ENCODE measurements at regions not wholly inside any gene's neighbourhood (a gene's known extent, or its start where the extent isn't known, plus 50 kb on each side); places are given as distances from the start of the nearest gene placed in this dataset.

DNA sequence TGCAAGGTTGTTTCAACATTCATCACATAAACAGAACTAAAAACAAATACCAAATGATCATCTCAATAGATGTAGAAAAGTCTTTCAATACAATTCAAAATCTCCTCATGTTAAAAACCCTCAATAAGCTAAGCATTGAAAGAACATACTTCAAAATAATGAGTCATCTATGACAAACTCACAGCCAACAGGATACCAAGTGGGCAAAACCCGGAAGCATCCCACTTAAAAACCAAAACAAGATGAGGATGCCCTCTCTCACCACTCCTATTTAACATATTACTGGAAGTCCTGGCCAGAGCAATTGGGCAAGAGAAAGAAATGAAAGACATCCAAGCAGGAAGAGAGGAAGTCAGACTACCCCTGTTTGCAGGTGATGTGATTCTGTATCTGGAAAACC lies 992.2 kb upstream of the PIK3C3 start:
- Histone ChIP-seq H3K27me3 (ENCODE audit: control insufficient read depth in 1 of 2, insufficient read depth in 2 of 2, low read length in 2 of 2) (no peaks in the 10 kb centered on the region), H3K9me3 (ENCODE audit: control insufficient read depth in 2 of 2, insufficient read depth in 1 of 2, low read depth in 1 of 2, low read length in 1 of 2) (no peaks in the 10 kb centered on the region), H3K36me3 (ENCODE audit: control insufficient read depth in 2 of 2, insufficient read depth in 2 of 2, low read length in 1 of 2) (no peaks in the 10 kb centered on the region), H3K4me1 (ENCODE audit: control insufficient read depth in 2 of 2, insufficient read depth in 2 of 2, low read length in 1 of 2) (no peaks in the 10 kb centered on the region), H3K4me3 (ENCODE audit: low read depth in 1 of 2, low read length in 2 of 2) (no peak overlapping the region), H3K27ac (ENCODE audit: low read depth in 2 of 2, low read length in 1 of 2) (no peak overlapping the region)
- 73 to 80% methylated on average over 1 of the region's 1 CpG for WGBS, 2 donors

- Histone ChIP-seq H3K27me3 (ENCODE audit: control insufficient read depth in 1 of 2, insufficient read depth in 2 of 2, low read length in 2 of 2) (no peaks in the 10 kb centered on the region), H3K4me3 (ENCODE audit: low read depth in 1 of 2, low read length in 2 of 2) (no peak overlapping the region), H3K9me3 (ENCODE audit: control insufficient read depth in 2 of 2, insufficient read depth in 1 of 2, low read depth in 1 of 2, low read length in 1 of 2) (peaks cover 0 to 2% of the 10 kb centered on the region in 2 donors), H3K4me1 (ENCODE audit: control insufficient read depth in 2 of 2, insufficient read depth in 2 of 2, low read length in 1 of 2) (no peaks in the 10 kb centered on the region), H3K27ac (ENCODE audit: low read depth in 2 of 2, low read length in 1 of 2) (no peak overlapping the region), H3K36me3 (ENCODE audit: control insufficient read depth in 2 of 2, insufficient read depth in 2 of 2, low read length in 1 of 2) (no peaks in the 10 kb centered on the region)
- WGBS, 2 donors = 58% methylated on average over 2 of the region's 2 CpGs
Observed at GRCh38 chr18:40957533-40958070, 997.4 kb upstream of the PIK3C3 start.

- H3K9me3 ChIP-seq (ENCODE audit: control insufficient read depth in 2 of 2, insufficient read depth in 1 of 2, low read depth in 1 of 2, low read length in 1 of 2) = peaks cover 0 to 2% of the 10 kb centered on the region in 2 donors
- H3K4me3 ChIP-seq (ENCODE audit: low read depth in 1 of 2, low read length in 2 of 2) = no peak overlapping the region
- no peaks in the 10 kb centered on the region for H3K36me3 ChIP-seq (ENCODE audit: control insufficient read depth in 2 of 2, insufficient read depth in 2 of 2, low read length in 1 of 2)
- H3K27ac ChIP-seq (ENCODE audit: low read depth in 2 of 2, low read length in 1 of 2) = no peak overlapping the region
- no peaks in the 10 kb centered on the region for H3K4me1 ChIP-seq (ENCODE audit: control insufficient read depth in 2 of 2, insufficient read depth in 2 of 2, low read length in 1 of 2)
- H3K27me3 ChIP-seq (ENCODE audit: control insufficient read depth in 1 of 2, insufficient read depth in 2 of 2, low read length in 2 of 2) = no peaks in the 10 kb centered on the region
- WGBS, 2 donors = 54 to 58% methylated on average over 1 of the region's 1 CpG
Observed at GRCh38 chr18:40956213-40956612, 998.8 kb upstream of the PIK3C3 start.

GRCh38 chr18:40955351-40955750 lies 999.7 kb upstream of the PIK3C3 start:
- H3K27me3 ChIP-seq (ENCODE audit: control insufficient read depth in 1 of 2, insufficient read depth in 2 of 2, low read length in 2 of 2) = no peaks in the 10 kb centered on the region
- 53 to 63% methylated on average over 2 of the region's 2 CpGs for WGBS, 2 donors
- no peaks in the 10 kb centered on the region for H3K36me3 ChIP-seq (ENCODE audit: control insufficient read depth in 2 of 2, insufficient read depth in 2 of 2, low read length in 1 of 2)
- H3K27ac ChIP-seq (ENCODE audit: low read depth in 2 of 2, low read length in 1 of 2) = no peak overlapping the region
- no peak overlapping the region for H3K4me3 ChIP-seq (ENCODE audit: low read depth in 1 of 2, low read length in 2 of 2)
- peaks cover 0 to 2% of the 10 kb centered on the region in 2 donors for H3K9me3 ChIP-seq (ENCODE audit: control insufficient read depth in 2 of 2, insufficient read depth in 1 of 2, low read depth in 1 of 2, low read length in 1 of 2)
- H3K4me1 ChIP-seq (ENCODE audit: control insufficient read depth in 2 of 2, insufficient read depth in 2 of 2, low read length in 1 of 2) = no peaks in the 10 kb centered on the region

- H3K36me3 ChIP-seq (ENCODE audit: control insufficient read depth in 2 of 2, insufficient read depth in 2 of 2, low read length in 1 of 2) = no peaks in the 10 kb centered on the region
- 73 to 84% methylated on average over 10 of the region's 10 CpGs for WGBS, 2 donors
- H3K27me3 ChIP-seq (ENCODE audit: control insufficient read depth in 1 of 2, insufficient read depth in 2 of 2, low read length in 2 of 2) = no peaks in the 10 kb centered on the region
- no peak overlapping the region for H3K27ac ChIP-seq (ENCODE audit: low read depth in 2 of 2, low read length in 1 of 2)
- no peaks in the 10 kb centered on the region for H3K4me1 ChIP-seq (ENCODE audit: control insufficient read depth in 2 of 2, insufficient read depth in 2 of 2, low read length in 1 of 2)
- no peak overlapping the region for H3K4me3 ChIP-seq (ENCODE audit: low read depth in 1 of 2, low read length in 2 of 2)
- peaks cover 0 to 2% of the 10 kb centered on the region in 2 donors for H3K9me3 ChIP-seq (ENCODE audit: control insufficient read depth in 2 of 2, insufficient read depth in 1 of 2, low read depth in 1 of 2, low read length in 1 of 2)
Observed at GRCh38 chr18:40949114-40949950, 1005.7 kb upstream of the PIK3C3 start.

DNA sequence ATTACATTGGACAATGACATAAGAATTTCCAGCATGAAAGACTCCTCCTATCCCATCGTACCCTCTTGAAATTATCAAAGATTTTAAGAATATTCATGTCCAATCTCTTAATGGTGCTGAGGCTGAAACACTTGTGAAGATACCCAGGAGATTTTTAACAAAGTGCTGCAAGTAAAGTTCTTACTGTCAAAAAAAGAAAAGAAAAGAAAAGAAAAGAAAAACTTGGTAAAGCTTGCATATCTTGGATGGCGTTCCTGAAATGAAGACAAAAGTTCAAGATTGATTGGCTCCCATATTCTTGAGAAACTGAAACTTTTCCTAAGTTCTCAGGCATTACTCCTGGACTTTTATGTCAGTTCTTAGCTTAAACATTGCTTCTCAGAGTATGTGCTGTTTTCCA lies 1010.5 kb upstream of the PIK3C3 start:
- 43 to 55% methylated on average over 2 of the region's 2 CpGs for WGBS, 2 donors
- no peaks in the 10 kb centered on the region for H3K9me3 ChIP-seq (ENCODE audit: control insufficient read depth in 2 of 2, insufficient read depth in 1 of 2, low read depth in 1 of 2, low read length in 1 of 2)
- H3K4me1 ChIP-seq (ENCODE audit: control insufficient read depth in 2 of 2, insufficient read depth in 2 of 2, low read length in 1 of 2) = no peaks in the 10 kb centered on the region
- H3K36me3 ChIP-seq (ENCODE audit: control insufficient read depth in 2 of 2, insufficient read depth in 2 of 2, low read length in 1 of 2) = no peaks in the 10 kb centered on the region
- no peak overlapping the region for H3K4me3 ChIP-seq (ENCODE audit: low read depth in 1 of 2, low read length in 2 of 2)
- no peak overlapping the region for H3K27ac ChIP-seq (ENCODE audit: low read depth in 2 of 2, low read length in 1 of 2)
- H3K27me3 ChIP-seq (ENCODE audit: control insufficient read depth in 1 of 2, insufficient read depth in 2 of 2, low read length in 2 of 2) = no peaks in the 10 kb centered on the region

GRCh38 chr18:40939656-40940515 lies 1015.1 kb upstream of the PIK3C3 start:
- Histone ChIP-seq H3K9me3 (ENCODE audit: control insufficient read depth in 2 of 2, insufficient read depth in 1 of 2, low read depth in 1 of 2, low read length in 1 of 2) (no peaks in the 10 kb centered on the region), H3K27ac (ENCODE audit: low read depth in 2 of 2, low read length in 1 of 2) (no peak overlapping the region), H3K36me3 (ENCODE audit: control insufficient read depth in 2 of 2, insufficient read depth in 2 of 2, low read length in 1 of 2) (no peaks in the 10 kb centered on the region), H3K4me3 (ENCODE audit: low read depth in 1 of 2, low read length in 2 of 2) (no peak overlapping the region), H3K4me1 (ENCODE audit: control insufficient read depth in 2 of 2, insufficient read depth in 2 of 2, low read length in 1 of 2) (no peaks in the 10 kb centered on the region), H3K27me3 (ENCODE audit: control insufficient read depth in 1 of 2, insufficient read depth in 2 of 2, low read length in 2 of 2) (no peaks in the 10 kb centered on the region)
- WGBS, 2 donors = 82 to 83% methylated on average over 31 of the region's 31 CpGs

DNA sequence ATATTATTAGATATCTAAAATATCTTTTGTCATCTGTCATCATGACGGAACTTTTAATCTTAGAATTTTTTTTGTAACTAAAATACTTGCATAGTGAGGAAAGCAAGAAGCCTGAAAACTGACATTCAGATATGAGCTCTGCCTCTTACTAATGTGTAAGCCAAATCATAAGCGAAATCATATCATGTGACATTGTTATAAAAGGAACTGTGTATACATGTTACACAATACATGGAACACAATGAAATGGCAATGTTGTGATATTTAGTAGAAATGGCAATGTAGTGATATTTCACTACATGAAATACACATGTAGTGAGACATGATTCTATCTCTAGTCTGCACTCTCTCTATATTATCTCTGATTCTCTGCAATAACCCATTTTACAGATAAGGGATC lies 1016.4 kb upstream of the PIK3C3 start:
- Histone ChIP-seq H3K4me3 (ENCODE audit: low read depth in 1 of 2, low read length in 2 of 2) (no peak overlapping the region), H3K4me1 (ENCODE audit: control insufficient read depth in 2 of 2, insufficient read depth in 2 of 2, low read length in 1 of 2) (no peaks in the 10 kb centered on the region), H3K27me3 (ENCODE audit: control insufficient read depth in 1 of 2, insufficient read depth in 2 of 2, low read length in 2 of 2) (no peaks in the 10 kb centered on the region), H3K27ac (ENCODE audit: low read depth in 2 of 2, low read length in 1 of 2) (no peak overlapping the region), H3K9me3 (ENCODE audit: control insufficient read depth in 2 of 2, insufficient read depth in 1 of 2, low read depth in 1 of 2, low read length in 1 of 2) (no peaks in the 10 kb centered on the region), H3K36me3 (ENCODE audit: control insufficient read depth in 2 of 2, insufficient read depth in 2 of 2, low read length in 1 of 2) (no peaks in the 10 kb centered on the region)
- 79 to 87% methylated on average over 2 of the region's 2 CpGs for WGBS, 2 donors

DNA sequence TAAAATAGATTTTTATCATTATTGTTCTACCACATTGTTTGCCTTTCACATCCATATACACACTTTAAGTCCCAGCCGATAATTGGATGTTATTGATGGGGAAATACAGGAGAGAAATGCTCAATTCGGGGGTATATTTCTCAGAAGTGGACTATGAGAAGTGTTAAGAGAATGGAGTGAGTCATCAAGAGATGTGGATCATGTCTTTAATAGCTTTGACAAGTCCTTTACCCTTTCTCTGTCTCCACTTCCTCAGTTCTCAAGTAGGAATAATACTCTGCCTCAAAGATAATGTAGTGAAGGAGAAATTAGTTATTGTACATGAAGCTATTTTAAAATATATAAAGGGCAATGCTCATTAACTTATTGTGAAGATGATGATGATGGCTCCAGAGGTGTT lies 1017.6 kb upstream of the PIK3C3 start:
- H3K4me1 ChIP-seq (ENCODE audit: control insufficient read depth in 2 of 2, insufficient read depth in 2 of 2, low read length in 1 of 2) = no peaks in the 10 kb centered on the region
- H3K36me3 ChIP-seq (ENCODE audit: control insufficient read depth in 2 of 2, insufficient read depth in 2 of 2, low read length in 1 of 2) = no peaks in the 10 kb centered on the region
- H3K27ac ChIP-seq (ENCODE audit: low read depth in 2 of 2, low read length in 1 of 2) = no peak overlapping the region
- no peaks in the 10 kb centered on the region for H3K27me3 ChIP-seq (ENCODE audit: control insufficient read depth in 1 of 2, insufficient read depth in 2 of 2, low read length in 2 of 2)
- no peak overlapping the region for H3K4me3 ChIP-seq (ENCODE audit: low read depth in 1 of 2, low read length in 2 of 2)
- H3K9me3 ChIP-seq (ENCODE audit: control insufficient read depth in 2 of 2, insufficient read depth in 1 of 2, low read depth in 1 of 2, low read length in 1 of 2) = no peaks in the 10 kb centered on the region
- WGBS, 2 donors = 83 to 86% methylated on average over 2 of the region's 2 CpGs

All from esophagus (tissue), 2 donors.